NCI-H226 (cell line): ENCODE measurements at regions not wholly inside any gene's neighbourhood (a gene's known extent, or its start where the extent isn't known, plus 50 kb on each side); places are given as distances from the start of the nearest gene placed in this dataset.
"Not testable (repeated sequence)": the region's sequence is repeated elsewhere in the genome, so short reads cannot be mapped to it uniquely, and the experiment has no call there.

Experiments used
- DNase-seq: peaks from one replicate; pipeline ENCODE4 v3.0.0-alpha.2; 2015

DNA sequence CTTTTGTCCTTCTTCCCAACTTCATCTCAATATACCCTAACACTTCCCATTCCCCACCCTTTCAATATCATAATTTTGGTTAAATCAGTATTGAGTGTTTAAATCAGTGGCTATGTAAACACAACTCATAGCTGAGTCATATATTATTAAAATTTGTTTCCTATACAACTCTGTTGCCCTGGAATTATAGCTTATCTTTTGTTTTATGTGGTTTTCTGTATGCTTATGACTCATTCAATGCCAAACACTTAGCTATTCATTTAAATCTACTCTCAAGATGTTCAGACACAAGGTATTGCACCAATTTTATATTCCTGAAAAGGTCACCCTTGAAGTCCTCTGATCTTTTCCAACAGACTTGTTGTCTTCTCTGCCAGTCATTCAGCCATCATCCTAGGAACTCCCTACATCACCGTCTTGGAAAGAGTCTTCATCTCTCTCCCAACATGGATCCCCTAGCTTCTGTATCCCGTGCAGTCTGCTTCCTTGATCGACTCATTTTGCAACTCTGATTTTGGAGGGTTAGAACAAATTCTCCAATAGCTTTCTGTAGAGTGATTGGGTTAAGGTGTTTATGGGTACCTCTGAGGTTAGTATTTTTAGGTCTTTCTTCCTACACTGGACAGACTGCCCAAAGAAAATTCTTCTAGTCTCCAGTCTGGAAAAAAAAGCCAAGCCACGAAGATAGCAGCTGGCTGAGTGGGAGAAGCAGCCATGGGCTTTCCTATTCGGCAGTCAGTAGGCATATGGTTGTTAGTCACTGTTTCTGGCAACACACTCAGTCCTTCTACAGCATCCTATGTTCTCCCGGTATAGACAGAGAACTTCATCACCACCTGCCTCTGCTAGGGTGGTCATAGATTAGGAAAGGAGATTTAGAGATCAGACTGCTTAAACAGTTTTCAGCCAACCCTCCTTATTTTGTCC is 102.1 kb downstream of the CRPPA start:
- peak; percentile 89 for DNase-seq

DNA sequence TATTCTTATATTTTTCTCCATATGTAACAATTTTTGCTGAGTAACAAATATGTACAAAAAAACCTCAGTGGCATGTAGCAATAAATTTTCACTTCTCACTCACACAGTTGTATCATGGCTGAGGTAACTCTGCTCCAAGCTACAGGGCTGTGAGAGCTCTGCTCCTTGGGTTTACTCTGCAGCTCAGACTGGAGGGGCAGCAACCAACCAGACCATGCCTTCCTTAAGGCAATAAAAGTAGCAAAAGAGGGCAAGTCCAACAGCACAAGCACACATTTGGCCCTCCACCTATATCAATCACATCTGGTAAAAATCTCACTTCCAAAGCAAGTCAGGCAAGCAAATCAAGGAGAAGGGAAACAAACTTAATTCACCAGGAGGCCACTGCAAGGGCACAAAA is 102.9 kb downstream of the CRPPA start:
- peak; percentile 21 for DNase-seq

DNA sequence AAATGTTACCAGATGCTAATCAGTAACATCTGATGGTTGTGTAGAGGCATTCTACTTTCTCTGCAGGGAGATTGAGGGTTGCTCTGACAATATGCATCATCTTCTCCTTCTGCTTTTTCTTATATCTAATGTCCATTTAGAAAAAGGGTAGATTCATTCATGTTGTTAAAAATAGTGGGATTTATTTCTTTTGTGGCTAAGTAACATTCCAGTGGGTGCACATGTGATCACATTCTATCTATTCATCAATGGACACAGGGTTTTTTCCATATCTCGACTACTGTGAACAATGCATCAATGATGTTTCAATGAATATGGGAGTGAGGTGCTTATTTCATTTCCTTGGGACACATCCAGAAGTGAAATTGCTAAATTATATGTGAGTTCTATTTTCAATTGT is 103.9 kb downstream of the CRPPA start:
- no peak for DNase-seq

DNA sequence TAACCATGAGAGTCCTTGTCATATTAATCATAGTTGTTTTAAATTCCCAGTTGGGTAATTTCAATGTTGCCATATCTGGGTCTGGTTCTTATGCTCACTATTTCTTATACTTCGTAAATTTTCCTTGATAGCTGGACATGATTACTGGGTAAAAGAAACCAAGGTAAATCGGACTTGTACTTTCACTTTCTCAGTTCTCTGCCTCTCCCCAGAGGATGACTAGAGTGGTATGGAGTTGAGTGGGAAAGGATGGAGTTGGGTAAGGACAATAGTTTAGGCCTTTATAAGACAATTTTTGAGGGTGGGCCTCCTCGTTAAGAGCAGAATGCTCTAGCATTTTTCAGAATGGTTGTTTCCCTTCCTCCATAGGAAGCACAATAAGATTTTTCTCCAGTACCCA is 106.1 kb downstream of the CRPPA start:
- DNase-seq = no peak

DNA sequence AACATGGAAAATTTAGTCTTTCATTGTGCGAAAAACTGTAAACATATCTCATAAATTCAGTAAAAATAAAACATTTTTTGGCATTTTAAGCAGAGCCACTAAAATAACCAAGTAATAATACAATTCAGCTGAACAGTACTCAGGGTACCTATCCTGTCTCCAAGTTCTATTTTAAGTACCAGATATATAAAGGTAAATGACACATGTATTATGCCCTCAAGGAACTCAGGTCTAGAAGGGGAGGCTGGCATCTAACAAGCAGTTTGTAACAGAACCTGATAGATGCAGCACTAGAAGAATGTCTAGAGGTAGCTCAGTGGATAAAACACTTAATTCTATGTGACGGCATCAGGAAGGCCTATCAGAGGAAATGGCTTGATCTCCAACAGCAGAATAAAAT is 112.2 kb downstream of the CRPPA start:
- no peak for DNase-seq

DNA sequence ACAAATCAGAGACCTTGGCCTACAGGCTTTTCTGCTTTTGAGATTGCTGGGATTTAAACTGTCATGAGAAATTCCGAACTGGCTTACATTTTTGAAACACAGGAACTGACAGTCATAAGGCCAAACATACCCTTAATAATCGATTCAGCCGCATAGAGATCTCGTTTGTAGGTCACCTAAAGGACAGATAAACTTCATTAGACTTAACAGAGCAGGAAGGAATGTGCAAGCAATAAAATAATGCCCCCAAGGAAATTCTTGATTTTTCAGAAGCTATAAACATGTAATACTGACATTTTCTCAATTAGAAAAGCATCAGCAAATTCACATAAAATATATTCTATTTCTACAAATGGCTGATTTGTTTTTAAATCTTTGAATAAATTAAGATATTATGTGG is 120.0 kb downstream of the CRPPA start:
- no peak for DNase-seq

DNA sequence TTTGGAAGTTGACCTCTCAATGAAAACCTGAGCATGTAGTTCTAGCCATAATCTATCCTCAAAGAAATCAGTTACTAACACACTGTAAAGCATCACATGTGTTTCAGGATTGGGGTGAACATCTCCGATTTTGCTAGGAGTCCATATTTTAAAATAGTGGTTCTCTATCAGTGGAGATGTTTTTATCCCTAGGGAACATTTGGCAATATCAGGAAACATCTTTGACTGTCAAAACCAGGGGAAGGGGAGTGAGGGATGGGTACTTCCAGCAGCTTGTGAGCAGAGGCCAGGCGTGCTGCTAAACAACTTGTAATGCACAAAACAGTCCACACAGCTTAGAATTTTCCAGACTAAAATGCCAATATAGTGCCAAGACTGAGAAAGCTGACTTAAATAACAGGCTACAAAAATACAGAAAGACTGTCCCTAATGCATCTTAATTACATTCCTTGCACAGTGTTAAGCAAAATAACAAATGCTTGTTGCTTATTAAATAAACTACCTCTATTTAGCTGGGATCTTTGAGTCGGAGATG is 120.9 kb downstream of the CRPPA start:
- DNase-seq = no peak

DNA sequence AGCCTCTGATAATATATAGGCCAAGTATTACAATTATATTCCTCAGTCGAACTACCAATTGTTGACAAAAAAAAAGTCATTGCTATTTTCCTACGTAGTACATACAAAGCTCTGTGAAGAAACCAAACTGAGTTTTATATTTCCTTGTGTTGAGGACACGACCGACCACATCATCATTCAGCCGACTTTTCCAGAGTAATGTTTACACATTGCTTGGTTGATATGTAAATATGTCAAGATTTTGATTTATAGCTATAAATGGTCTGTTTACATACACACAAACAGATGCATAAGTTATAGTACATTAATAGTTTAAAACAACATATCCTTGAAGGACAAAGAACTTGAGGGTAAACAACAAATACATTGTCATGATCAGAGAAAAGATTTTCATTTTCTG is 121.5 kb downstream of the CRPPA start:
- no peak for DNase-seq

DNA sequence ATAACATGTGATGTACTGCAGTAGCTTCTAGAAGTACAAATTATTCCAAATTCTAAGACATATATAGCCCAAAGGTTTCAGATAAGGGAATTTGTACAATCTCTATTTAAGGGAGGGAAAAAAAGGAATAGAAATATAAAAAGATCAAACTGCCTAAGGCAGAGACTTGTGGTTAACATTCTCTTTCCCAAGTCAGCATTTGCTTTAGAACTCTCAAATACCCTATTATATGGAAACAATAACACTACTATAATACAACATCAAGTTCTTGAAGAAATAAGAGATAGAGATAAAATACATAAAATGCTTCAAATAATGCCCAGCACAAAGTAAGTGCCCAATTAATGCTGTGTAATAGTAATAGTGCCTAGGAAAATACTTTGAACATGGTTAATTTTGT is 123.1 kb downstream of the CRPPA start:
- no peak for DNase-seq

DNA sequence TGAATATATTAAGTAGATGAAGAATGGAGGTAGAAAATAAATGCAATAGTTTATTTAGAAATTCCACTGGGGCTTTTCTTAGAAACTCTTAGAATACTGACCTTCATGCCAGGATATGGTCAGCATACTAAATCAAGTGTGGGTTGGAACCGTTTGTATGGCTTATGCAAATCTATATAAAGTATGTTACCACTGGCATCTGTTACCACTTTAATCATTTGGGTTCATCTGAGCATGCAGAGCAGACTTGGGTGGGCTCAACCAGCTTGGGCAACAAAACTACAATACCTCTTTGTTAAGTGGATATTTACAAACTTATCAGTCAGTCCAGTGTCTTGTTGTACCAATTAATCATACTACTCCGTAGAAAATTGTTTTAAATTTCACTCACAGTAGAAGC is 125.8 kb downstream of the CRPPA start:
- DNase-seq = no peak

DNA sequence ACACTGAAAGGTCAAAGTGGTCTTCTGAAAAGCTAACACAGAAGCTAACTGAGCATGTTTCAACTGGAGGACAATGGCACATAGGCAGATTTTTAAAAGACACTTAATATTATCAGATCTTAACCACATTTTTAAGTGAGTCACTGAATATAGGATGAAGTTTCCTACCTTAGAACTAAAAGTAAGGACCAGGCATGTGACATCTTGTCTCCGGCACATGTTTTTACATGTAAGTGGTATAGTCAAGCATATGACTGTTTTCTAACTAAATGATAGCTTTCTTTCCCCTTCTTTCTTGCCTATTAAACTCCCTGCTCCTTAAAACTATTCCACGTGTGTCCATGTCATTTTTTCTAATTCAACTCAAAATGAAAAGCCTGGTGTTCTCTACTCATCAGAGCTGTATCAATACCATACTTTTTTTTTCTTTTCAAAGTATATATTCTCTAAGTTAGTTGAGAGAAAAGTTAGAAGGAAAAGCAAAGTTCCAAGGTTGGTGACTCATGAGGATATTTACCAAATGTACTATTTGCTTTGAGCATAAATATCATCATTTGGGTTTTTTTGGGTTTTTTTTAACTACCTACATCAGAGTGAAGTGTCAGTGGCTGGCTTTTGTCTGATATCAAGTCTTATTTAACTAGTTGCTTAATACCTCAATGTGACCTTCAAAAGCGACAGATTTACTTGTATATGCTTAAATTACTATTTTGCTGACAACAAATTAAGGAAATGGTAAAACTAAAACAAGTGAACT is 127.5 kb downstream of the CRPPA start:
- DNase-seq = no peak

DNA sequence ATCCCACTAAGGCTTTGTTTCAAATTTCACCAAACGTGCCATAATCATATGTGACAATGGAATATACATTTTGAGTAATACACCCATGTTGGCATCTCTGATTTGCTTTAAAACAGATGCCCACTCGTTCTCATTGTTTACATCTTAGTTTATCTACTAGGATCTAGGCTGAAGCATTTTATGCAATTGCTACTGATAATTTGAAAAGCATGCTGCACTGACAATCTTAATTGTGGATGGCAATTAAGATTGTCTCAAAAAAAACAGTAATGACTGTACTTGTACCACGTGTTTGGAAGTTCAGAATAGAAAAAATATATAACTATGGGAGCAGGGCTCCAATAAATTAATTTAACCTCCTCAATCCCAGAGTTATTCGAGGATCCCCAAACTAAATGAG is 136.8 kb downstream of the CRPPA start:
- DNase-seq = no peak

DNA sequence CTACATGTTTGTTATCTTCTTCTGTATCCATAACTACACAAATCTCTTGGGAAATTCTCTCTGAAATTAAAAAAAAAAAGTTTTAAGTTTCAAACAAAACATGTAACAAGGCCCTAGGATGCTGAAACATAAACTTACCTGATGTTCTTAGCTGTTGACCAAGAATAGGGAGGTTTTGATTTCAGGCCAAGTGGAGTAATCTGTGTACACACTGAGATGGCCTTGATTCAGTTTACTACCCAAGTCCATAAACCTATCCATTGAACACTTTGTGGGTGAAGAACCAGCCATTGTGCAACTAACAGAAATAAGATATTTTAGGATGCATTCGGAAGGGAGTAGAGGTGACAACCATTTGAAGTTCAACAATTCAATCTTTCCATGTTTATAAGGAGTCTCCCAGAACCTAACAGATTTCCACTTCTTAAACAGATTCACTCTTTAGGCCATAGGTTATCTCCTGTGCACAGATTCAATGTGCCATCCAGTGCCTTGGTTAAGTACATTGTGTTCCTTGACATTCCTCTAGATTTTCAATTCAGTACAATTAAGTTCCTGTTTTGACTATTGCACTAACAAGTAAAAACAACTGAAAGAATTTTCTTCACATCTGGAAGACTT is 143.1 kb downstream of the CRPPA start:
- DNase-seq = no peak

DNA sequence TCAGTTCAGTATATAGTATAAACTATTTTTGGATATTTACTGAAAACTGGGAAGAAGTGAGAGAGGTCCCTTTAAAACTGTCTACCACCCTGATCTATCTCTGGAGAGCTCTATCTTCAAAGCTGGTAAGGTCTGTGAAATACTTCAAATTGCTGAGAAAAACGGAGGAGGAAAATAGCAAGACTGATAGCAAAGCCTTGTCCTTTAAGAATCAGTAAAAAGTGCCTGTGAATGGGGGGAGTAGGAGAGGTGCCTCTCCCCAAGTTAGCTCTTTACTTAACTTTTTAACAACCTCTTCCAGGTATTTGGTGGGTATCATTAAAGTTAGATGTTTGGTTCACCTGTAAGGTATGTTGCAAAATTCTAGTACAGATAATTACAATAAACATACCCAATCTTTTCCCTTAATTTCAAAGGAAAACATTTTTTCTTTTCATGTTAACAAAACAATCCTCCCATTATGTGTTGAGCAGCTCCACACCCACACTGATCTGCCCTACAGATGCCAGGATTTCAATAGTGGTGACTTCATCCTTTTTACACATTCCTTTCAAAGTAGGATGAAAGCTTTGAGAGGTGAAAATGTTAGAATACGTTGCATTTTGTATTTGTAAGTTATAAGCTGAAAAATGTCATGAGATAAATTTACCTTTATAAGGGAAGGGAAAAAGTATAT is 149.2 kb downstream of the CRPPA start:
- peak; percentile 84 for DNase-seq

DNA sequence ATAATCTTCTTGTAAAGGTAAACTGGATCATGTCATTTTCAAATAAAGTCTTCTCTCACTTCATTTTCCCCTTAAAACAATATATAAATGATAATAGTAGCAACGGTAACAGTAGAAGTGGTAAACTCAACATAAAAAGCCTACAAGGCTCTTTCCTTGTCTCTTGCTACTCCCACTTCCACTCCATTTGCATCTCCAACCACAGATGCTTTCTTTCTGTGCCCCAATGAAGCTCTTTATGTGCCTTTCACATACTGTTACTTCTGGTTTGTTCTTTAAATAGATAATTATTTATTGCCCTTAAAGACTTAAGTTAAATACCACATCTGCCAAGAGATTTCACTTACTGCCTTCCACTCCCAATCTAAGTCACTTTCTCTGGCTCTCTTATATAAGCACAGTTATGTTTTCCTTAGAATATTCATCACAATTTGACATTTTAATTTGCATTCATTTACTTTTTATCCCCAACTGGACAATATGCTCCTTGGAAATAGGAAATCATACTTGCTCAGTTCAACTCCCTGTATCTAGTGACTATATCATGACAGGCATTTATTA is 149.9 kb downstream of the CRPPA start:
- DNase-seq = no peak

DNA sequence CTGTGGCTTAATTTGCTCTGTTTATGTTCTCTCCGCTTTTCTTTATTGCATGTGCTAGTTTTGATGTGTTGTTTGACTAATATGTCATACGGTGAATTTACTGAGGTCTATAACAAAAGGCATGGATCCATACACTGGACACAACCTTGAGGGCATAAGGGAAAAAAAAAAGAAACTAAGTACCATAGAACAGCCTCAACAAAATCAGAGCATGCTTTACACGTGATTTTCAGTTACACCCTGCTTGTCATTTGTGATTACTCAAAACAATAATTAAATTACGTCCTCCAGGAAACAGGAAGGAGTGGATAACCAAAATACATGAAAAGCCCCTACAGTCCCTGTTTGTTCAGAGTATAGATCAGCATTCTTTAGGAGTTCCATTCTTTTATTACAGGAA is 150.5 kb downstream of the CRPPA start:
- no peak for DNase-seq

DNA sequence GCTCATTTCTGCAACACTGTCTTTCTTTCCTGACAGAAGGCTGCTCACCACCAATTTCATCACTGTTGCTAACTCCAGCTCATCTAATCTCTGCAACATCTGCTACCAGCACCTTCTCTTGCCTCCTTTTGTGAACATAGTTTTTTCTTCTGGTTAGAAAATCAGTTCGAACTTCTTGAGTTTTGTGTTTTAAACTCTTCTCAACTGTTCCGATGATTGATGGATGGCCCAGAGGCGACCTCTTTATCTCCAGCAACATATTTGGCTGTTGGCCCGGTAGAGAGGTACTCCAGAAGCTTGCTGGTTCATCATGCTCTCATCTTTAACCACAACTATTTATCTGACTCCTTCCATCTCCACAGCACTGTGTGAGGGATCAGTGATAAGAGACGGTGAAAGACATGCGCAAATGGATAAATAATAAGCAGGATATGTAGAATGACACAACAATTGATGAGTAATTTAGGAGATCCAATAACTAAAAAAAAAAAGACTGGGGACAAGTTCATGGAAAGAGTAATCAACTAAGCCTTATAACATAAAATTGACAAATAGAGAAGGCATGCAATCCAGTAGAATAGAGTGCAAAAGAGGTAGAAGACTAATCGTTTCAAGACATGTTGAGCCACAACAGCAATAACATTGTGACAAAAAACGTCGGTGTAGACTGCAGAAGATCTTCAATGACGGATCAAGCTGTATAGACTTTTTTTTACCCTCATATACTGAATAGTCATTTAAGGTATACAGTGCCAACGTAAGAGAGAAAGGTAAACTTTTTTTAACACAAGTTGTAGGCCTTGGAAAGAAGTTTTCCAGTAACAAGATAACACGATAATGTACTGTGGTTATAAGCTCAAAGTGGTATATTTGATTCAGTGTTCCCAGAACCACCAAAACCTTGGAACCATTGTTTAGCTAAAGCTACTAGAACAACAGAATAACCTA is 152.2 kb downstream of the CRPPA start:
- DNase-seq = peak; percentile 100

DNA sequence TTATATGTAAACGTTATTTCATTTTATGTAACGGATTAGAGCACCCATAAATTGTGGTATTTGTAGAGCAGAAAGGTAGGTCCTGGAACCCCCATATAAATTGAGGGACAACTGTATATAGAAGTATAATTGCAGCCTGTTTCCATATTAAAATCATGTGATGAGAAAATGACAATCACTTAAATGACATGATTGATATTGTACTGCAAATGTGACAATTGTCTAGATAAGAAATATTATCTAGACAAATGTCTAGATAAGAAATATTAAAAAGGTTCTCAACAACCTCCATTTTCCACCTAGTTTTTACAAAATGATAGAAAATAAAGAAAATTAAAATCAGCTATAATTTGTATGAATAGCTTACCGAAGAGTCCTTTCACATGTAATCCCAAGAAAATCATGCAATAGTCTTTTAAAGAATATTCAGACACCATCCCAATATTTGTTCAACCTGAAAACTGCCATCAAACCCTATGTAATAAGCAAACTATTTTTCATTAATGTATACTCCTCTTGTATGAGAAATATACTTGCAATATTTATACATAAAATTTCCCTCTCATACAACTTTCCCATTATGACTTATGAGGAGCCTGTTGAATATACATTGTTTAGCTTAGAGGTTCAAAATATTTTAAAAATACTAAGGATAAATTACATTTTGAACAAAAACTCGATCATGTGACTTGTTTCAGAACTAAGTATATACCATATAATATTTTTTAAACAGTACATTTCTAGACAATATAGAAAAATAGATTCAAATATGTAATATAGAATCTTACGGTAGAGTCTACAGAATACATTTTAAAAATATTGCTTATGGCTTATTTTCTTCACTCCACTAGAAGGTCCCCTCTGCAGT is 153.2 kb downstream of the CRPPA start:
- no peak for DNase-seq

DNA sequence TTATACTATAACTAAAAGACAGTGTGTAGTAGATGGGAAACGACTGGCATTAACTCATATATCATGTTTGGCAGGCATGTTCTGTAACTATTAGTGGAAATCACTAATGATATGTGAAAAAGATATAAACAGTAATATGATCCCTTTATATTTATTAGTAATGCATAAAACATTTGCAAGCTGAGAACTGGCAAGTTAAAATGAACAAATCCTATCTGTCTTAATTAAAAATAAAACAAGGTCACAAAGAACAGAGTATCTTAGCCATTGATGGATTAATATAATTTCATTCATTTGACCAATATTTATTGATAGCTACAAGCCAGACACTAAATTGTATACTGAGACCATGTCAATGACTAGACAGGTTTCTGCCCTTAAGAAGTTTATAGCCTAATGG is 154.5 kb downstream of the CRPPA start:
- no peak for DNase-seq

DNA sequence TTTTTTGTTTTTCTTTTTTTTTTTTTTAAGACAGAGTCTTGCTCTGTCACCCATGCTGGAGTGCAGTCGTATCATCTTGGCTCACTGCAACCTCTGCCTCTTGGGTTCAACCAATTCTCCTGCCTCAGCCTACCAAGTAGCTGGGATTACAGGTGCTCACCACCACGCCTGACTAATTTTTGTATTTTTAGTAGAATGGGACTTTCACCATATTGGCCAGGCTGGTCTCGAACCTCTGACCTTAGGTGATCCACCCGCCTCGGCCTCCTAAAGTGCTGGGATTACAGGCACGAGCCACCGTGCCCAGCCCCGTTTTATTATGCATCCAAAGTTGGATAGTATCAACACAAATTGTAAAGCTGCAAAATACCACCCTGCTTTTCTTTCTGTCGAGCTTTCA is 154.9 kb downstream of the CRPPA start:
- DNase-seq = not testable (repeated sequence)
